ENCODE measurements at regions not wholly inside any gene's neighbourhood (a gene's known extent, or its start where the extent isn't known, plus 50 kb on each side); places are given as distances from the start of the nearest gene placed in this dataset.
"Not testable (repeated sequence)": the region's sequence is repeated elsewhere in the genome, so short reads cannot be mapped to it uniquely, and the experiment has no call there.

DNA sequence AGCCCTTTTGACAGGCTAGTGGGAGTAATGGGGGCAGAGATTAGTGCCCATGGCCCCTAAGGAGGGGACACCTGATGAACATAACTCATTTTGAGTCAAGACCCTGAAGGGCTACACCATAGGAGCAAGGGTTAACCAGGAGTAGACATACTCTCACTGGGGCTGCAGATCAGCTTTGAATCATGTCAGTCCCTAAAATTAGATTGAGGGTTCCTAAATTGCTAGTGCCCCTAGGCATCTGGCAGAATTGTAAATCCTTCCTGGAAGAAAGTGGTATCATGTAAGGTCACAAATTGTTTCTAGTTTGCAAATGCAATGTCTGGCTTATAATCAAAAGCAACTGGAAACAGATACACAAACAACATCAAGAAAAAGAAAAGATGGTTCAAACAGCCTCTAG lies 52.1 kb upstream of the LRRC37A2 start:
- H3K4me1 Mint-ChIP-seq (ENCODE audit: low read depth); DNase-seq (ENCODE audit: low spot score, unreplicated experiment); H3K36me3 Mint-ChIP-seq (ENCODE audit: insufficient read depth); H3K4me3 Mint-ChIP-seq (ENCODE audit: low read depth); H3K27ac Mint-ChIP-seq; H3K27me3 Mint-ChIP-seq; H3K9me3 Mint-ChIP-seq (ENCODE audit: low read depth): not testable (repeated sequence)

DNA sequence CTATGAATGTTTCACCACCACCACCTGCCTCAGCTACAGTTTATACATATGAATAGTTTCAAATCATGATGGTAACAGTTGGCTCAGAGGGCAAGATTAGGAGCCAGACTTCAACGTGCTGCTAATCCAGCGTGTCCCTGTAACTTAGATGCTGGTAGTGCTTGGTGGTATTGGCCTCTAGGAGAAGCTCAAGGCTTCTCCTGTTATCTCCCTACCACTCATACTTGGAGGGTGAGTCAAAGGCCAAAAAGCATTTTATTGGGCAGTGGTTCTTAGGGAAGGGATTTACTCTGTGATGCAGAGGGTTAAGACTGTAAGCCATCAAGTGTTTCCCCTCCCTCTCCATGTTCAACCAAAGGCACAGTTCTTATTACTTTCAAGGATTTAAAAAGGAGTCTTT lies 57.2 kb upstream of the LRRC37A2 start:
- DNase-seq (ENCODE audit: low spot score, unreplicated experiment); H3K4me3 Mint-ChIP-seq (ENCODE audit: low read depth); H3K9me3 Mint-ChIP-seq (ENCODE audit: low read depth); H3K27me3 Mint-ChIP-seq; H3K27ac Mint-ChIP-seq; H3K4me1 Mint-ChIP-seq (ENCODE audit: low read depth); H3K36me3 Mint-ChIP-seq (ENCODE audit: insufficient read depth): not testable (repeated sequence)

DNA sequence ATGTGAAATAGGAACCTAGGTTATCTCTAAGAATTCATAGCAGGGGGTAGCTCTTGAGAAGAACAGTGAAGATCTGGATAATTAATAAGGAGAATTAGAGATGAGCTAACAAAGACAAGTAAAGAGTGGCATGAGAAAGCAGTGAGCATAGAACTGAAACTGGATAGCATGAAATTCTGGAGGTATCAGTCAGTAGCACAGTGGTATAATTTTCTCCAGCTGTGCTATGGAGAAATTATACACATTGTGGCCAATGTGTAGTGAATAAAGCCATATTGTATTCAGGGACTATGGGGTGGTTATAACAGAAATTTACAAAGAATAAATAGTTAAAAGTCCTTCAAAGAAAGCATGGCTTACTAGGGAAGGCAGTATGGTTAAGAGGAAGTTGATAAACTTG lies 57.7 kb upstream of the LRRC37A2 start:
- H3K36me3 Mint-ChIP-seq (ENCODE audit: insufficient read depth); H3K27ac Mint-ChIP-seq; H3K27me3 Mint-ChIP-seq; H3K4me1 Mint-ChIP-seq (ENCODE audit: low read depth); H3K4me3 Mint-ChIP-seq (ENCODE audit: low read depth); DNase-seq (ENCODE audit: low spot score, unreplicated experiment); H3K9me3 Mint-ChIP-seq (ENCODE audit: low read depth): not testable (repeated sequence)

DNA sequence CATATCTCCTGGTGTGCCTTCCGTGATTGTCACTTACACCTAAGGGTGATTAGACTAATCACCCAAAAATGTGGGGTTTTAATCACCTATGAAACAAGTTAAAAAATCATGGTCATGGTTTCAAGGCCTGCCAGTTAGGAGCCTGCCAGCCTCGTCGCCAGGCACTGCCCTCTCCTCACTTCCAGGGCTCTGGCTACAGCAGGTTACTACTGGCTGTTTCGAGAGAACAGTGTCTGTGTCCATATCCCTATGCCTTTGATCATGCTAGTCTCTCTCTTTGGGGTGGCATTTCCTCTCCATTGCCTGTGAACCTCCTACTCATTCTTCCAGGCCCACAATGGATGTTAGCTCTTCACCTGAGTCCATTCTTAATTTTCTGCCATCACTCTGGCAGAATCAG lies 59.2 kb upstream of the LRRC37A2 start:
- not testable (repeated sequence) for H3K36me3 Mint-ChIP-seq (ENCODE audit: insufficient read depth); H3K9me3 Mint-ChIP-seq (ENCODE audit: low read depth); H3K27me3 Mint-ChIP-seq; H3K27ac Mint-ChIP-seq; DNase-seq (ENCODE audit: low spot score, unreplicated experiment); H3K4me3 Mint-ChIP-seq (ENCODE audit: low read depth); H3K4me1 Mint-ChIP-seq (ENCODE audit: low read depth)

DNA sequence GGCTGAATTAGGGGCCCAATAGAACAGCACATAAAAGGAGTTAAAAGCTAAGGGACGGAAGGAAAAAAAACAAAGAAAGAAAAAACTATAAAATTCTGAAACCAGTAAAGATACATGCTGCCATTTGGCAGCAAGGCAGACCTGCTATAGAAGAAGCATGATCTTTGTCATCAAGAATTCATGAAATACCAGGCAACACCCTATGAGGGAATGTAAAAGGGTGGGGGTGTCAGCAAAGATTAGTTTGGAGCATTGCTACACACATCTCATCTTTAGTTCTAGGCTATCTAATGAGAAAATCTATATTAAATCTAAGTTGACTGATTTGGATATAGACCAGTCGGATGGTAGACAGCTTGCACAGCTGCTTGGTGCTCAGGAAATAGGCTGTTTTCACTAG lies 66.4 kb upstream of the LRRC37A2 start:
- not testable (repeated sequence) for H3K36me3 Mint-ChIP-seq (ENCODE audit: insufficient read depth); H3K9me3 Mint-ChIP-seq (ENCODE audit: low read depth); H3K4me3 Mint-ChIP-seq (ENCODE audit: low read depth); H3K4me1 Mint-ChIP-seq (ENCODE audit: low read depth); H3K27me3 Mint-ChIP-seq; H3K27ac Mint-ChIP-seq; DNase-seq (ENCODE audit: low spot score, unreplicated experiment)

DNA sequence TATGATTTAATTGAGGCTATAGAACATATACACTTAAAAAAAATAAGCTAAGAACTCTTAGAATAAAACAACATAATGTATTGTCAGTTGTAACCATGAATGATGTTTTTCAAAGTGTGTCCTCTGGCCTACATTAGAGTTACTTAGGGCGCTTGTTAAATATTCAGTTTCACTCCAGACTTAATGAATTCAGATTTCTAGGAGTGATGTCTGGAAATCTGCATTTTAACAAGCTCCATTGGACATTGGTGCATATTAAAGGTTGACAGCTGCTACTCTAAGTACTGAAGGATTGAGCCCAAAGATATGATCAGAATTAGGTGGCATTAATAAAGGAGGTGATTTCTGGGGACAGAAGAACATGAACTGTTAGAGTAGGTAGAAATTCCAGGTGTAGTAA lies 66.9 kb upstream of the LRRC37A2 start:
- not testable (repeated sequence) for H3K36me3 Mint-ChIP-seq (ENCODE audit: insufficient read depth); H3K27me3 Mint-ChIP-seq; H3K4me3 Mint-ChIP-seq (ENCODE audit: low read depth)

DNA sequence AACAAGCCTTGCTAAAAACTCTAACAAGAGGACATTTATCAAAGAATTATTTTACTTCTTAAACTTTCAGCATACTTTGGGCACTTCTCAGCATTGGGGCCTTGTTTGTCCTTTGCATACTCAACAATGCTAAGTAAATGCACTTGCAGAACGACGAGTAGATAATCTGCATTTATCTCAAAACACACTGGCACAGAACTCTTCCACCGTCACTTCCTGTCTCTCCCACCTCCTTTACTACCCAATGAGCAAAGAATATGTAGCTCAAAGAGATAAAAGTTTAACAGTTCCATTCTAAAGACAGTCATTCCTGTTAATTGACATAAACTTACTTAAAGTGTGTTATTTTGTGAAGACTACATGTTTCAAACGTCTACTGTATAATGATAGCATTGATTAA lies 70.1 kb upstream of the LRRC37A2 start:
- not testable (repeated sequence) for DNase-seq (ENCODE audit: low spot score, unreplicated experiment); H3K4me1 Mint-ChIP-seq (ENCODE audit: low read depth); H3K4me3 Mint-ChIP-seq (ENCODE audit: low read depth); H3K36me3 Mint-ChIP-seq (ENCODE audit: insufficient read depth); H3K27ac Mint-ChIP-seq; H3K27me3 Mint-ChIP-seq; H3K9me3 Mint-ChIP-seq (ENCODE audit: low read depth)

More for the DNA sequence above, 66.9 kb upstream of the LRRC37A2 start:
- not testable (repeated sequence) for H3K4me1 Mint-ChIP-seq (ENCODE audit: low read depth); H3K27ac Mint-ChIP-seq; DNase-seq (ENCODE audit: low spot score, unreplicated experiment); H3K9me3 Mint-ChIP-seq (ENCODE audit: low read depth)

DNA sequence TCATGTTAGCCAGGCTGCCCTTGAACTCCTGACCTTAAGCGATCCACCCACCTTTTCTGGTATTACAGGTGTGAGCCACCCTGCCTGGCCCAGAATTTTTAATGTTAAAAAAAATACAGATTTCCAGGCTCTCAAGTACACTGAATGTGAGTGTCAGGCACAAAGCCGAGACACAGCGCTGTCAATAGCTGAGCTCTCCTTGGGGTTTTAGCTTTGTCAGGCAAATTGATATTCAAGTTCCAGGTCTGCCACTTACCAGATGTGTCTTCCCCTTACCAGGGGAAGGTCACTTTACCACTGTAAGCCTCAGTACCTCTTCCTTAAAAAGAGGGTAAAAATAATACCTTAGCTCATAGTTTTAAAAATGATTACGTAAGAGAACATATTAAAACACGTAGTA lies 71.6 kb upstream of the LRRC37A2 start:
- DNase-seq (ENCODE audit: low spot score, unreplicated experiment); H3K9me3 Mint-ChIP-seq (ENCODE audit: low read depth); H3K36me3 Mint-ChIP-seq (ENCODE audit: insufficient read depth): not testable (repeated sequence)

DNA sequence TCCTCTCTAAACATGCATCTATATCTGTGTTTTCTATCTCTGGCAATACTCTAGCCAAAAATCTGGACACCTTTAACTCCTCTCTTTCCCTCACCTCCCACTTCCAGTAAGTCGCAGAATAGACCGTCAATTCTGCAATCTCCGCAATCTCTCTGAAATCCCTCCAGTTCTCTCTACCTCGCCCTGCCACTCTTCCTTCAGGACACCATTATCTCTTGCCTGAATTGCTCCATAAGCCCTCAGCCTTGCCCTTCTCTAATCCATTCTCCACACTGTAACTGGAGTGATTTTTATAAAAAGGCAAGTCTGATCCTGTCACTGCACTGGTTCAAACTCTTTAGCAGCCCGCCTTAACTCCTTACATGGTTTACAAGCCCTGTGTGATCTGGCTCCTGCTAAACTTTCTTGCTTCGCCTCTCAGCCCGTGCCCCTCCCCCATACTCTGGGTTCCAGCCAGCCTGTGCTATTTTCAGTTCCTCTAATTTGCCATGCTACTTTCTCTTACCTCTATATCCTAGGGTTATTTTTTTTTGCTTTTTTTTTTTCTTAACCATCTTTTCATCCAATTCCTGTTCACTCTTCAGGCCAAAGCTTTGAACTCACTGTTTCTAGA lies 73.0 kb upstream of the ARL17B start:
- not testable (repeated sequence) for H3K4me1 Mint-ChIP-seq (ENCODE audit: low read depth); H3K36me3 Mint-ChIP-seq (ENCODE audit: insufficient read depth); H3K27ac Mint-ChIP-seq; H3K4me3 Mint-ChIP-seq (ENCODE audit: low read depth); H3K27me3 Mint-ChIP-seq; H3K9me3 Mint-ChIP-seq (ENCODE audit: low read depth); DNase-seq (ENCODE audit: low spot score, unreplicated experiment)

More for the DNA sequence above, 71.6 kb upstream of the LRRC37A2 start:
- not testable (repeated sequence) for H3K27me3 Mint-ChIP-seq; H3K4me1 Mint-ChIP-seq (ENCODE audit: low read depth); H3K27ac Mint-ChIP-seq; H3K4me3 Mint-ChIP-seq (ENCODE audit: low read depth)

DNA sequence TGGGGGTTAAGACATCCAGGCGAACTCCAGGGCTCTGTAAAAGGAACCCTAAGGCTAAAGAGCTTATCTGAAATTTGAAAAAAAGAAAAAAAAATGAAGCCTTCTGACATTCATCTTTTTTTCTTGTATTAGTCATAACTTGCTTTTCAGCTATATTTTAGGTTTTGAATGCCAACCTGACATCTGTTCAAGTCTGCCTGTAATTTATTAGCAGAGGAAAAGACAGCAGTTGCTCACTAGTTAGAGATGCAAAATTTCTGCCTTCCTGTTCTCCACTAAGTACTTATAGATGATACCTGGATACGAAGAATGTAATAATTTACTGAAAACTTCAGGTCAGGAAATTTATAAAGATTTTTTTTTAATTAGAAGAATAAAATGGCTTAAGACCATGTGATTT lies 68.7 kb upstream of the ARL17B start:
- H3K4me1 Mint-ChIP-seq (ENCODE audit: low read depth); H3K27ac Mint-ChIP-seq; H3K9me3 Mint-ChIP-seq (ENCODE audit: low read depth): not testable (repeated sequence)

DNA sequence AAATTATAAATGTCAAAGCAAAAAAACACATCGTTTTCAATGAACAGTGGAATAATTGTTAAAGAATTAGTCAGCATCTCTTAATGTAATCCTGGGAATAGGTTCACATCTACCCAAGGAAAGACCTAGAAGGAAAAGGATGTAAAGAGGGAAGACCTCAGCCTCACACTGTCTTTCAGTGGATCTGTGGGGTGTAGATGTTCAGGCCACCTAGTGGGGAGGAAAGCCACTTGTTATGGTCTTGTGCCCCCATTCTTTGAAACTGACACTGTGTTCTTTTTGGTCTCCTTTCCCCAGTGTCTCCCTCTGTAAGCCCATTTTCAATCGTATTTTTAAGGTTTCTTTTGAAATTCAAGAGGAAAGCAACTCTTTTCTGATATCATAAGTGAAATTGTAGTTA lies 68.1 kb upstream of the ARL17B start:
- not testable (repeated sequence) for DNase-seq (ENCODE audit: low spot score, unreplicated experiment); H3K4me3 Mint-ChIP-seq (ENCODE audit: low read depth); H3K27me3 Mint-ChIP-seq; H3K27ac Mint-ChIP-seq; H3K36me3 Mint-ChIP-seq (ENCODE audit: insufficient read depth); H3K9me3 Mint-ChIP-seq (ENCODE audit: low read depth); H3K4me1 Mint-ChIP-seq (ENCODE audit: low read depth)

More for the DNA sequence above, 68.7 kb upstream of the ARL17B start:
- DNase-seq (ENCODE audit: low spot score, unreplicated experiment); H3K27me3 Mint-ChIP-seq; H3K4me3 Mint-ChIP-seq (ENCODE audit: low read depth); H3K36me3 Mint-ChIP-seq (ENCODE audit: insufficient read depth): not testable (repeated sequence)
